HG03280 (cell line): ENCODE measurements at regions not wholly inside any gene's neighbourhood (a gene's known extent, or its start where the extent isn't known, plus 50 kb on each side); places are given as distances from the start of the nearest gene placed in this dataset.

Experiments used
- ATAC-seq: cut with Tn5 transposase; IDR thresholded peaks from one replicate; pipeline ENCODE4 v1.9.1; 2021; ENCODE audit warnings: mild to moderate bottlenecking, moderate library complexity; ENCODE audit not compliant: unreplicated experiment

GRCh38 chr2:64196963-64197362 lies 52.7 kb upstream of the PELI1 start:
- no peak for ATAC-seq

GRCh38 chr2:64201151-64201550 lies 56.9 kb upstream of the PELI1 start:
- ATAC-seq, result no peak

- ATAC-seq, result no peak
These were observed 58.1 kb upstream of the PELI1 start for GRCh38 chr2:64202206-64202845.

DNA sequence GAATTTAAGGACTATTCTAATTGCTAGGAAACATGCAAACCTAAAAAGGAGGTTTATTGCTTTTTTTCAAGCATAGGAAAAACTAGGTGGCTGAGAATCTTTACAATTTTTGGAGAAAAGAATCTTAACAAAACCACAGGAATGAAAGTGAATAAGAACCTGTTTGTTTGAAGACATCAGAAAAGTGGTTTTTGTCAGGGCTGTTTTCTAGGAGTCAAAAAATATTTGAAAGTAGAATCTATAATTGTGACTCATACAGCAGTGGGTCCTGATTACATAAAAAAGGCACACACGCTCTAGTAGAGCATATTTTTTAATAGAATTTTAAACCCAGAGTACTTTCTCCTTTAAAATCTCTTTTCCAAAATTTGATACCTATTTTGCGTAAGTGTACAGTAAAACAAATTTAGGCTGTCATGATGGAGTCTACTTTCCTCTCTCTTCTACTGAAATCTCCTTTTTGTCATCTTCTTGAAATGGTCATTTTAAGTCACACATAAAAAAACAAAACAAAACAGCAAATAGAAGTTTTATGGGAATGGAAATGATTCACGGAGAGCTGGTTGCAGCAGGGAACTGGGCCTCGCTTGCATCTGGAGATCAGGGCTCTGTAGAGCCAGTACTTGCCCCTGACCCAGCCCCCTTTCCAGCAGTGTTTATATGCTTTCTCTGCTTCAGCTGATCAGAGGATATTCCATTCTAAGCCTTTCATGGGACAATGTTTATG lies 59.1 kb upstream of the PELI1 start:
- no peak for ATAC-seq

GRCh38 chr2:64203858-64204632 lies 59.8 kb upstream of the PELI1 start:
- ATAC-seq, result peak; percentile 53

DNA sequence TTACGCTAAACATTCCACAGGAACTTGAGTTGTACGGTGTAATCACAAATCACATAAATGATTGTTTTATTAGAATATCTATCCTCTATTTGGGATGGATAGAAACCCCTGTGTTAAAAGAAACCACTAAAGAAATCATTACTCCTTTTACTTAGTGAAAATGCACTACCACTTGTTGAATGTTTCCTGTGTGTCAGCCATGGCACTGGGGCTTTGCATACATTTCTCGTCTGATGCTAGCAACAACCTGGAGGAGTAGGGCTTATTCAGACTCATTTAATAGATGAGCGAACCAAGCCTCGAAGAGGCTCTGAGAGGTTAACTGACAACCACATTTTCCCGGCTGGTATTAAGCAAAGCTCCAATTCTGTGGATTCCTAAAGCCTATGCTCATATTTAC lies 60.5 kb upstream of the PELI1 start:
- ATAC-seq, result no peak

- ATAC-seq, result no peak
These were observed 61.2 kb upstream of the PELI1 start for GRCh38 chr2:64205415-64205814.

GRCh38 chr2:64207573-64207972 lies 63.4 kb upstream of the PELI1 start:
- no peak for ATAC-seq

GRCh38 chr2:64210816-64211215 lies 66.6 kb upstream of the PELI1 start:
- no peak for ATAC-seq

- no peak for ATAC-seq
These were observed 67.2 kb upstream of the PELI1 start for GRCh38 chr2:64211276-64211921.

- ATAC-seq, result no peak
These were observed 68.1 kb upstream of the PELI1 start for GRCh38 chr2:64212346-64212745.

- ATAC-seq, result peak; percentile 37
These were observed 68.6 kb upstream of the PELI1 start for GRCh38 chr2:64212801-64213321.

- ATAC-seq, result peak; percentile 47
These were observed 69.5 kb upstream of the PELI1 start for GRCh38 chr2:64213532-64214275.

DNA sequence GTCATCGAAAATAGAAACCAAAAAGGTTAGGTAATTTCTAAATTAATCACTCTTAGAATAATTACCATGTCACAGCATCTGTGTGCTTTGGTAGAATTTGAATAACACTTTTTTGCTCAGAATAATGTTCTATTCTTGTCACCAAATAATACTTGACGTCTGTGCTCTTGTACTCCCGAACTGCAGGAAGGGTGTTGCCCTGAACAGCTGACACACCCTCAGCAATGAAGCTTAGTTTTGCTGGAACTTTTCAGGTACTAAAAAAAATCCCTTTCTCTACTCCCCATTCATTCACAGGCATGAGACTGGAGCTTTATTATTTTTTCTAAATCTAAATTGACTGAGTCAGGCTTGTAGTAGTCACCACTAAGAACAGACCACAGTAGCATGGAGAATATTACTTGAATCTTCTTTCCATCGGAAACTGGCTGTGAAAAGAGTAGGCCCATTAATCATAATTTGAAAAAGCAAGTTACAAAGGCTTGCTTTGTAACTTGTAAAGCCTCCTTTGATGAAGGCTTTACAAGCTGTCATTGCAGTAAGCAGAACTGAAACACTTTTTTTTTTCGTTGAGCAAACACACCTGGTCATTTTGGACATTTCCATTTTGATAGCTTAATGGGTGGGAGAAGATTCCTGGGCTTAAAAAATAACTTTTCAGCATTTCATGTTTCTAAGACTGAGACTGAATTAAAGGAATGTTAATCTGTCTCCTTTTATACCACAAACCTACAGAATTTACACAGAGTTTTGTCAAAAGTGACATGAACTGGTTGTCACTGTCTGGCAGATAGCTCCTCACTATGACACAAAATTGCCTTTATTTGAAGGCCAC lies 70.3 kb upstream of the PELI1 start:
- peak; percentile 63 for ATAC-seq

GRCh38 chr2:64217198-64217869 lies 73.1 kb upstream of the PELI1 start:
- no peak for ATAC-seq

GRCh38 chr2:64218137-64218802 lies 74.0 kb upstream of the PELI1 start:
- ATAC-seq, result no peak

DNA sequence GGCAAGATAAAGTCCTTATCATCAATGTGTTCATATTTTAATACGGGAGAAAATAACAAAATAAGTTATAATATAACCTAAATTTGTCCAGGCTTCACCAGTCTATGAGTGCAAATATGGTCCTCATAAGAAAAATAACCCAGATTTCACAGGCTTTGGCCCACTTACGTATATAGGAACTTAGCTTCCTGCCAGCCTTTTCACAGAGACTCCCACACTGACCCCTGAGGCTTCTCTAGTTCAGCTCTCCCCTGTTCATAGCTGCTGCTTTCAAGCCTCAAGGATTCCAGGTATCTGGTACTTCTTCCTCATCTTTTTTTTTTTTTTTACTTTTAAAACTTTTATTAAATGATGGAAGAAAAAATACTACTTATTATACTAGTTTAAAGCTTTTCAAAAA lies 74.9 kb upstream of the PELI1 start:
- no peak for ATAC-seq

DNA sequence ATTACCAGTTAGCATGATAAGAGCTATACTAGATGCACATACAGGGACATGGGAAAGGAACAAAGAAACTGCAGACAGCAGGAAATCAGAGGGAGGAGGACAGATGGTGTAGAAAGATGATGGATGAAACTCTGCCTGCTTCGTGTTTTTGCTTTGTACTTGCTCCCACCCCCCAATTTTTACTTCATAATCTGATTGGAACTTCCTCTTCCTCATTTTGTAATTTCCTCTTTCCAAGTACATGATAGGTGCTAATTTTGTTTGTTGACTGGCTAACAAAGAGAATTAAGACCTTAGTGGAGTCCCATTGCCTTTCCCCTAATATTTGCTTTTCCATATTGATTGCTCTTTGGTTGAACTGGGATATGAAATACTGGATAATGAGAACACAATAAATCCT lies 76.0 kb upstream of the PELI1 start:
- no peak for ATAC-seq
